Activated T-cell treated with anti-CD3 and anti-CD28 coated beads, Interleukin-2, amount 50 U/mL, for 4 hours (primary cell): ENCODE measurements at regions not wholly inside any gene's neighbourhood (a gene's known extent, or its start where the extent isn't known, plus 50 kb on each side); places are given as distances from the start of the nearest gene placed in this dataset.

Experiments
- ATAC-seq, 2 donors: fragments of 200-7000 bp; cut with Tn5 transposase; one replicate each; pipeline ENCODE4 v1.10.0; 2021
- DNase-seq: peaks from one replicate; pipeline ENCODE4 v3.0.0-alpha.2; 2020
- H3K27me3 Mint-ChIP-seq: one replicate; pipeline ENCODE4 v1.8.0; 2021; ENCODE audit warnings: low read depth, mixed read lengths
- H3K36me3 Mint-ChIP-seq: one replicate; pipeline ENCODE4 v1.8.0; 2022; ENCODE audit warnings: mixed read lengths; ENCODE audit not compliant: insufficient read depth
- H3K4me1 Mint-ChIP-seq: one replicate; pipeline ENCODE4 v1.8.0; 2021; ENCODE audit warnings: low read depth, mixed read lengths
- H3K4me3 Mint-ChIP-seq: one replicate; pipeline ENCODE4 v1.8.0; 2021; ENCODE audit warnings: mild to moderate bottlenecking, moderate library complexity, mixed read lengths
- H3K9me3 Mint-ChIP-seq: one replicate; pipeline ENCODE4 v1.8.0; 2021; ENCODE audit warnings: mixed read lengths

DNA sequence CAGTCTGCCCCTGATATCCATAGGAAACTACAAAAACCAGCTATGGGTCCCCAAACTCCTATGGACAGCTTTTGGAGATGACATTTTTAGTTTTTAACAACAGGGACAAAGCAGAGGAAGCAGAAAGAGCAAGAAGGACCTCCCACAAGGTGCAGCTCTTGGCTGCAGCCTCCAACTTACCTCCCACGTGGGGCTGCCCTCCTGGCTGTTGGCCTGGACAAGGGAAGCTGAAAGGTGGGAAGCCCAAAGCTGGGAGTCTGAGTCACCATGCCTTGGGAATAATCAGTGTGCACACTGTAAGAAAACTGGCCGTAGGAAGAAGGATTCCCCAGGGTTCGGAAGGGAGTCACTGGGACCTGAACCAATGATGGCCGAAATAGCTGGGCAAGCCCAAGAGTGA, 51.8 kb upstream of the PAX1 start:
- no peak for DNase-seq
- Mint-ChIP-seq H3K9me3 (peaks cover 9% of the 10 kb centered on the region), H3K36me3 (no peaks in the 10 kb centered on the region), H3K4me1 (no peaks in the 10 kb centered on the region), H3K27me3 (peaks cover 7% of the 10 kb centered on the region), H3K4me3 (no peak overlapping the region)
- ATAC-seq, result no peak

DNA sequence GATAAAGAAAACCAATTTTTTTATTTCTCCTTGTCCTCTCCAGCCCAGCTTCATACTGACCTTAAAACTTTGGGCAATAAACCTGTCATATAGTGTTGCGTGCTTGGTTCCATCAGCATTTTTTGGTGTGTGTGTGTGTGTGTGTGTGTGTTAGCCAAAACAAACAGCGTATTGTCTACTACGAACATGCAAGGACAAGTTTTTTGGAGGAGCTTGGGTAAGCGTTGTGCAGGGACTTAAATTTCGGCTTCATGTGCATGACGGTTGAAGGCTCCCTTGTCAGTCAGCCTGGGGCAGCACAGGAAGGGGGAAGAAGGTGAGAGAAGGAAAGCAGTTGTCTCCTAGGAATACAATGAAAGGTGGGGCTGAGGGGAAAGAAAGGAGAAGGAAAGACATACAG, 62.0 kb upstream of the PAX1 start:
- Mint-ChIP-seq H3K36me3 (peaks cover 2% of the 10 kb centered on the region), H3K27me3 (peaks cover 7% of the 10 kb centered on the region), H3K4me3 (no peak overlapping the region), H3K4me1 (no peaks in the 10 kb centered on the region), H3K9me3 (peaks cover 26% of the 10 kb centered on the region)
- no peak for ATAC-seq
- no peak for DNase-seq

DNA sequence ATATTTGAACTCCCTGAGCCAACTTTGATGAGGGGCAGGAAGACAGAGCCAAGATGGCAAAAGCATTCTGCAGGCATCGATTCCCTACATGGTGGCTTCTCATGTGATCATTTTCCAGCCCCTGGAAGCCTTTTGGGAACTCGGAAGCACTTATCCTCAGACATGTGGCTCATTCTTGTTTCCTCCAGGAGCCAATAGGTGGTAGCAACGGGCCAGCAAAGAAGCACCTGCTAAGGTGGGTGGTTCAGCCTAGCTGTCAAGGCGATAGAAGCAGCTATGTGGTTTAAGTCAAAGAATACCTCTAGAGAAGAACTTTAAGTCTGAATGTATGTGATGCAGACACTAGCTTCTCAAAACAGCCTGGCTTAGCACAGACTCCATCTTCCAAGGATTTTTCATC, 64.9 kb upstream of the PAX1 start:
- no peak for DNase-seq
- Mint-ChIP-seq H3K36me3 (peaks cover 2% of the 10 kb centered on the region), H3K9me3 (peaks cover 12% of the 10 kb centered on the region), H3K4me3 (no peak overlapping the region), H3K27me3 (peaks cover 7% of the 10 kb centered on the region), H3K4me1 (no peaks in the 10 kb centered on the region)
- no peak for ATAC-seq

DNA sequence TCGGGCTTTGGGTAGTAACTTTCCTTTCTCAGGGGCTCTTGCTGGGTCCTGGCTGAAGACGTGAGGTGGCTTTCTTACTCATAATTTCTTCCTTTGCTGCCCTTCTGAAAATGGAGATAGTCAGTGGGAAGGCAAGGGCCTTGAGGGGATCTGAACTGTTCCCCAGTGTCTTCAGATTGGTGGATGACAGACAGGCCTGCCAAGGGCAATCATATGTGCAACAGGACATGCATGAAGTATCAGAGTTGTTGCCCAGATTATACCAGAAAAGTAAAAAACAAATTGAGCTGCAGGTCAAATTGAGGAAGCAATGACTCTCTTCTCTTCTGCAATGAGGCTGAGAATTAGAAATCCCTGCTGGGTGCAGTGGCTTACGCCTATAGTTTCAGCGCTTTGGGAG, 71.6 kb upstream of the PAX1 start:
- H3K9me3 Mint-ChIP-seq, result no peaks in the 10 kb centered on the region
- H3K4me1 Mint-ChIP-seq, result no peaks in the 10 kb centered on the region
- no peak overlapping the region for H3K4me3 Mint-ChIP-seq
- peaks cover 2% of the 10 kb centered on the region for H3K27me3 Mint-ChIP-seq
- DNase-seq (no peak), ATAC-seq (no peak)
- no peaks in the 10 kb centered on the region for H3K36me3 Mint-ChIP-seq

DNA sequence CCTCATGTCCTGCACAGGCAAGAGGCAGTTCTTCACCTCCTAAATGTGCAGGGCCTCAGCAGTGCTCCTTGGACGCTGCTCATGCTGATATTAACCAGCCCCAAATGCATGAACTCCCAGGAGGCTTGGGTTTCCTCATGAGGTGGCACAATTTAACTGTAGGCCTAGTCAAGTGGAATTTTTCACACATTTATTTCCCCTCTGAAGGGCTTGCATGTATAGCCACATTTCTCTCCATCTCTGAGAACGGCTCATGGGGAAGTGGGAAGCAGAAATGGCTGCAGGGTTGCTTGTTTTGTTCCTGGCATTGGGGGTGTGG, 72.8 kb upstream of the PAX1 start:
- Mint-ChIP-seq H3K27me3 (peaks cover 6% of the 10 kb centered on the region), H3K4me3 (no peak overlapping the region), H3K36me3 (no peaks in the 10 kb centered on the region), H3K4me1 (no peaks in the 10 kb centered on the region), H3K9me3 (no peaks in the 10 kb centered on the region)
- no peak for ATAC-seq
- DNase-seq, result no peak

DNA sequence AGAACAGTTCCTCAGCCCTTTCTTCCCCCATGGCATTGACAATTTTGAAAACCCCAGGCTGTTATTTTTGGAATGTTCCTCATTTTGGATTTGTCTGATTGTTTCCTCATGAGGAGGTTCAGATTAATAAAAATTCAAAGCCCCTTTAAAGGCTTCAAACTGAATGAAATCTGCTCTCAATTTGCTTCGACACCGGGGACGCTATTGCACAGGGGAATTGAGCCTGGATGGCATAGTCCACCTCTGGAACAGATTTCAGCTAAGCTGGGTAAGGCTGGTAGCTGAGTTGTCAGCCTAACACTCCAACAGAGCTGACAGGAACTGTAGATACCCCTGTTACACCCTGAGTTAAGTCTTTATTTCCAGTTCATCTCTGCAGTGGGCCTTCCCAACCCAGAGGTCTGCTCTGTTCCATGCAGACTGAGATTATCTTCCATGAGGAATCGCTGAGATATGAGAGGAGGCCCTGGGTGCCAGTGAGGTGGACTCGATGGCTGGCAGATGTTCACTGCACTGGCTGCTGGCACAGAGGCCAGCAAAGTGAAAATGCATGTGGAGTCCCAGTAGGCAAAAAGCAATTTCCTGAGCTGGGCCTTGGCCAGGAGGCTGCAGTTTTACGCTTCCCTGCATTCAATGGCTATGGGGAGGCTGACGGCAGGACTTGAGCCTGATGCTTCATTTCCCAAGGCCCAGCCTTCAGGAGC, 73.3 kb upstream of the PAX1 start:
- H3K27me3 Mint-ChIP-seq, result peaks cover 9% of the 10 kb centered on the region
- ATAC-seq (no peak), DNase-seq (no peak)
- no peak overlapping the region for H3K4me3 Mint-ChIP-seq
- no peaks in the 10 kb centered on the region for H3K9me3 Mint-ChIP-seq
- no peaks in the 10 kb centered on the region for H3K4me1 Mint-ChIP-seq
- H3K36me3 Mint-ChIP-seq, result no peaks in the 10 kb centered on the region

DNA sequence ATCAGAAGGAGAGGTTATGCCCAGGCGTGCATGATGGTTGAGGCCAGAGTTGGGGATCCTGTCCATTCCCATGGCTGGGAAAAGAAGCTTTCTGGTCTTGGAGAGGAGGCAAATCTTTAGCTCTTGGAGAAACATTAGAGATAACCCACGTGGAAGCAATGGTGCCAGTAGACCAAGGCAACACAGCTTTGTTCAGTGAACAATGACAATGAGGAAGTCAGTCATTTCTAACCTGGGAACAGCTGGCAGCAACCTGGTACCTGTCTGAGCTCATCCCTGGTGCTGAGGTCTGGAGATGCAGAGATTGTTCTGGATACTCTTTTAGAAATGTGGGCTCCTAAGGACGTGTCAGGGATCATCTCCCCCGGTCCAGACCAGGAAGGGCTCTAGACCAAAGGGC, 76.7 kb upstream of the PAX1 start:
- Mint-ChIP-seq H3K36me3 (no peaks in the 10 kb centered on the region), H3K4me1 (no peaks in the 10 kb centered on the region), H3K27me3 (peaks cover 19% of the 10 kb centered on the region)

DNA sequence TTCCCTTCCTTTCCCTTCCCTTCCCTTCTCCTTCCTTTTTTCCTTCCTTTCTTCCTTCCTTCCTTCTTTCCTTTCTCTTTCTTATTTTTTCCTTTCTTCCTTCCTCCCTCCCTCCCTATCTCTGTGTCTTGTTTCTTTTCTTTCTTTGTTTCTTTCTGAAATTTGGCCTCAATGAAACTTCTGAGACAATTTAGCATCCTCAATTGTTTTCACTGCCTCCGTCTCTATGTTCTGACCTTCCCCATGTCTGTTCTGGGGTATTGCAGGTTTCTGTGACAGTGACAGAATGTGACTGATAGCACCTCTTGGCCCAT, 81.7 kb upstream of the PAX1 start:
- no peak overlapping the region for H3K4me3 Mint-ChIP-seq
- no peak for ATAC-seq
- H3K36me3 Mint-ChIP-seq, result no peaks in the 10 kb centered on the region
- H3K9me3 Mint-ChIP-seq, result no peaks in the 10 kb centered on the region
- no peaks in the 10 kb centered on the region for H3K4me1 Mint-ChIP-seq
- H3K27me3 Mint-ChIP-seq, result peaks cover 22% of the 10 kb centered on the region
- no peak for DNase-seq

More for the DNA sequence above, 76.7 kb upstream of the PAX1 start:
- no peak for DNase-seq
- no peak for ATAC-seq
- H3K9me3 Mint-ChIP-seq, result no peaks in the 10 kb centered on the region
- no peak overlapping the region for H3K4me3 Mint-ChIP-seq

DNA sequence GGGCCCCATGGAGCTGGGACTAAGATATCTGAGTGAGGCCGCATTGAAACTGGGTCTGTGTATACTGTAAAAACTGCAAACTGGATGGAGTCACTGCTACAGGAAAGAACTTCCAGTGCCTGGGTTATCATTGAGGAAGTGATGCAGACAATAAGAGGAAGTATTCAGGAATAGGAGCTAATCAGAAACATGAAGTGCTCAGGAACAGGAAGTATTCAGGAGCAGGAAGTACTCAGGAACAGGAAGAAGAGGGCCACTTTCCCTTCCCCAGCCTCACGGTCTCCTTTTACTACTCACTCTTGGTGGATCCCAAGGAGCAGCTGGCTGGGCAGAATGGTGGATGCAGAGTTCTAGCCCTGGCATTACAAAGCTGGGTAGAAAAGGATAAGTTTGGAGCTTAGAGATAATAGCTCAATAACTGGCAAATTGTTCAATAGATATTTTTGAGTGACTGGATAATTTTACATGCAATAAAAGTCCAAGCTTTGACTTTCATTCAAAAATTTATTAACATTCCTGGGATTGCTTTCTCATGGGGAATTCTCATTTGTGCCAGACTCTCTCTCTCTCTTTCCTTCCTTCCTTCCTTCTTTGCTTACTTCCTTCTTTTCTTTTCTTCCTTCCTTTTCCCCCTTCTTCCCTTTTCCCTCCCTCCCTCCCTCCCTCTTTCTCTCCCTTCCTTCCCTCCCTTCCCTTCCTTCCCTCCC, 82.2 kb upstream of the PAX1 start:
- DNase-seq, result no peak
- Mint-ChIP-seq H3K4me3 (no peak overlapping the region), H3K4me1 (no peaks in the 10 kb centered on the region), H3K9me3 (no peaks in the 10 kb centered on the region), H3K27me3 (peaks cover 18% of the 10 kb centered on the region), H3K36me3 (no peaks in the 10 kb centered on the region)
- no peak for ATAC-seq

DNA sequence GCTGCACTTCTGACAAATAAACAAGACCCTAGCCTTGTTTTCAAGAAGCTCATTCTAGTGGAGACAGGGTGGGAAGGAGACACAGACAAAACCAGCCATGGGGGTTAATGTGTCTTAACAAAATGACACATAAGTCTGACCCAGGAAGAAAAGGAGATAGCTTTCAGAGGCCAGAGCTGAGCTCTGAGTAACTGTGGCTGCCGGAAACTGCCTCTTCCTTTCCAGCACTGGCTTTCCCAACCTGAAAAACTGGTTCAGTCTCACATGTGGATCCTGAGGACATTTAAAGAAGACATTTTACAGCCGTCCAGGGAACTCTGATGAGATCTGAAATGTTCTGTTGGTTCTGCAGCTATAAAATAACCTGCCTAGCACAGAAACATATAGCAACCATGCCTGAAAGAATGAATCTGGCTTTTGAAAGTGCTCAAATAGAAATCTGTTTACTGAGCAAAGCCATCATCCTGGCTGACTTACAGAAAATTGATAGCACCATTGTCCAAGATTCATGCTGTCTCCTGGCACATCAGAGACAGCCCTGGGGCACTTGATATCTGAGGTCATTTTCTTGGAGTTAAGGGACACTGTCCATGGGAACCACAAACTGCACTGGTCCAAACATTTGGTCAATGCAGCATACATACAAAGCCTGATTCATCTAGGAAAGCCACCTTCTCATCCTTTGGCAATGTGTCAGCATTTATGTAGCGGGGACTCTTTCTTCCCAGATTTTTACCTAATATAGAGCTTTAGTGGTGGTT, 83.2 kb upstream of the PAX1 start:
- H3K36me3 Mint-ChIP-seq, result no peaks in the 10 kb centered on the region
- no peaks in the 10 kb centered on the region for H3K4me1 Mint-ChIP-seq
- H3K4me3 Mint-ChIP-seq, result no peak overlapping the region
- H3K27me3 Mint-ChIP-seq, result peaks cover 17% of the 10 kb centered on the region
- H3K9me3 Mint-ChIP-seq, result no peaks in the 10 kb centered on the region
- DNase-seq (no peak), ATAC-seq (no peak)

DNA sequence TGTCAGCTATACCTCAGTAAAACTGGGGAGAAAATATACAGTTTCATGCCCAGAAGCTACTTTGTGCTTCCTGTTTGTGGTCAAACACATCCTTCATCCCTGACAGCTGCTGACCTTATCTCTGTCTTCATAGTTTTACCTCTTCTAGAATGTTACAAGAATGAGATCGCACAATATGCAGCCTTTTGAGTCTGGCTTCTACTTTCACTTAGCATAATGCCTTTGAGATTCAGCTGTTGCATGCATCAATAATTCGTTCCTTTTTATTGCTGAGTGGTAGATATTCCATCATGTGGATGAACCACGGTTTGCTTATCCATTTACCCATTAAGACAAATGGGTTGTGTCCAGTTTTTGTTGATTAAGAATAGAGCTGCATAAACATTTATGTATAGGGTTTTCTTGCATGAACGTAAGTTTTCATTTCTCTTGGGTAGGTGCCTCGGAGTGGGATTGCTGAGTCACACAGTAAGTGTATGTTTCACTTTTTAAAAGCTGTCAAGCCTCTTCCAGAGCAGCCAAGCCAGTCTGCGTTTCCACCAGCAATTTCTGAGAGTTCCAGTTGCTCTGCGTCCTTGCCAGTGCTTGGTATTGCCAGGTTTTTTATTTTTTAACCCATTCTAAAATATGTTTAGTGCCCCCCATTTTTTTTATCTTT, 86.6 kb upstream of the PAX1 start:
- Mint-ChIP-seq H3K27me3 (peaks cover 3% of the 10 kb centered on the region), H3K9me3 (no peaks in the 10 kb centered on the region), H3K4me3 (no peak overlapping the region), H3K36me3 (no peaks in the 10 kb centered on the region), H3K4me1 (no peaks in the 10 kb centered on the region)
- DNase-seq, result no peak
- no peak for ATAC-seq

DNA sequence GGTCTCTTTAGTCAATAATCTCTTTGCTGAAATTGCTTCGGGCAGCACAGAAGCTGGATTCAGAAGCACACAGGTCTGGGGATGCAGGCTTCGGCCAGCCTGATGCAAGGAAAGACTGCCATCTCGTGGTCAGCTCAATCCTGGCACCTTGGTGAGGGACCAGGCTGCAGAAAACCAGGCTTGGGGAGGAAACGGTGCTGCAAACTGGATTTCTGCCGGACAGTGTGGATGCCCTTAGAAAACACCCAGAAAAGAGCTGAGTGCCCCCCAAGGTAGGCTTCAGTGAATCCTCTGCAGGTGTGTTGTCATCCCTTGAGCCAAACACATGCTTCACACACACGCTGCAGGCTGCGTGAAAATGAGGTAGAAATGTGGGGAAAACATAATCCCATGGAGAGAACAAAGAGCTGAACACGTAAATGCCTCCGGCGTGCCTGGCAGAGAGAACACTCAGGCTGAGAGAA, 89.8 kb upstream of the PAX1 start:
- H3K4me3 Mint-ChIP-seq, result no peak overlapping the region
- no peaks in the 10 kb centered on the region for H3K9me3 Mint-ChIP-seq
- no peaks in the 10 kb centered on the region for H3K36me3 Mint-ChIP-seq
- peaks cover 8% of the 10 kb centered on the region for H3K27me3 Mint-ChIP-seq
- ATAC-seq, result peak in 1 of 2 donors; percentile 37
- peak; percentile 22 for DNase-seq
- H3K4me1 Mint-ChIP-seq, result no peaks in the 10 kb centered on the region

DNA sequence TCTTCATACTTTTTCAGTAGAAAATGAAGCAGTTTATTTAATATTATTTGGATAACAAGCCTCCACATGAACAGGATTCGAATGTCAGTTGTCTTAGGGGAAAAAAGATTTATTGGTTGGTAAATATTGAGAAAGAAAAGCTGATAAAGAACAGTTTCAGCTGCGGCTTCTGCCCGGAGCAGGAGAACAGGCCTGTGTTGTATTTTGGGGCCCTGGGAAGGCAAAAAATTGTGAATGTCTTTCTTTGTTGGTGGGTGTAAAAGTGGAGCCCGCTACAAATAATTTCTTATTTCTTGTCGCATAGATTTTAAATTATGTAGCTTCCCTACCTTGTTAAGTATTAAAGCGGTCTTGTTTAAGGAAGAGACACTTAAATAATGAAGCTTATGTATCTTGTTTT, 90.5 kb upstream of the PAX1 start:
- no peak for ATAC-seq
- peaks cover 7% of the 10 kb centered on the region for H3K27me3 Mint-ChIP-seq
- H3K9me3 Mint-ChIP-seq, result no peaks in the 10 kb centered on the region
- no peaks in the 10 kb centered on the region for H3K4me1 Mint-ChIP-seq
- DNase-seq, result no peak
- no peaks in the 10 kb centered on the region for H3K36me3 Mint-ChIP-seq
- no peak overlapping the region for H3K4me3 Mint-ChIP-seq

DNA sequence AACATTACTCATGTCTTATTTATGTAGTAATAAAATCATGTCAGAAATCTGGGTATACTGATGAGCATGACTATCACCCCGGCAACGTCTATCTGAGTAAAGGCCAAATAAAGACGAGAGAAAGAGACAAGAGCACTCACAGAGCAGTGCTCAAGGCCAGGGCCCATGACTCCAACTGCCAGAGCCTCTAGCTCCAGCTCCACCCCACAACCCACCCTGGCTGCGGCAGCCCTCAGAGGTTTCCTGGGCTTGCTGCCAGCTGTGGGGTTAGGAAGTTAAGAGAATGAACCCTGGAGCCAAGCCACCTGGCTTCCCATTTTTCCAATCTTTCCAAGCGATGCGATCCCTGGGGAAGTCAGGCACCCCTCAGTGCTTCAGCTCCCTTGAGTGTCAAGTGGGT, 92.0 kb upstream of the PAX1 start:
- ATAC-seq (no peak), DNase-seq (no peak)
- no peaks in the 10 kb centered on the region for H3K4me1 Mint-ChIP-seq
- peaks cover 15% of the 10 kb centered on the region for H3K27me3 Mint-ChIP-seq
- H3K36me3 Mint-ChIP-seq, result no peaks in the 10 kb centered on the region
- H3K9me3 Mint-ChIP-seq, result no peaks in the 10 kb centered on the region
- H3K4me3 Mint-ChIP-seq, result no peak overlapping the region
